HG03135 (cell line): ENCODE measurements at regions not wholly inside any gene's neighbourhood (a gene's known extent, or its start where the extent isn't known, plus 50 kb on each side); places are given as distances from the start of the nearest gene placed in this dataset.
"Not testable (repeated sequence)": the region's sequence is repeated elsewhere in the genome, so short reads cannot be mapped to it uniquely, and the experiment has no call there.

Source experiments
- ATAC-seq: cut with Tn5 transposase; IDR thresholded peaks from one replicate; pipeline ENCODE4 v1.9.1; 2021; ENCODE audit warnings: mild to moderate bottlenecking, moderate library complexity; ENCODE audit not compliant: unreplicated experiment

- not testable (repeated sequence) for ATAC-seq
Measured at GRCh38 chr21:6428498-6429092, 4092.8 kb upstream of the TPTE start.

- not testable (repeated sequence) for ATAC-seq
Measured at GRCh38 chr21:6429924-6430323, 4091.5 kb upstream of the TPTE start.

- ATAC-seq = not testable (repeated sequence)
Measured at GRCh38 chr21:6433149-6433548, 4088.2 kb upstream of the TPTE start.

- ATAC-seq = not testable (repeated sequence)
Measured at GRCh38 chr21:6436205-6436604, 4085.2 kb upstream of the TPTE start.

GRCh38 chr21:6436971-6437833, 4084.2 kb upstream of the TPTE start:
- not testable (repeated sequence) for ATAC-seq

- not testable (repeated sequence) for ATAC-seq
Measured at GRCh38 chr21:6437834-6438187, 4083.6 kb upstream of the TPTE start.

GRCh38 chr21:6439058-6439457, 4082.3 kb upstream of the TPTE start:
- not testable (repeated sequence) for ATAC-seq

- not testable (repeated sequence) for ATAC-seq
Measured at GRCh38 chr21:6454648-6455340, 4066.6 kb upstream of the TPTE start.

- ATAC-seq = not testable (repeated sequence)
Measured at GRCh38 chr21:6456011-6456661, 4065.2 kb upstream of the TPTE start.

- not testable (repeated sequence) for ATAC-seq
Measured at GRCh38 chr21:6459761-6460160, 4061.6 kb upstream of the TPTE start.

GRCh38 chr21:6461358-6461757, 4060.0 kb upstream of the TPTE start:
- ATAC-seq = not testable (repeated sequence)

- not testable (repeated sequence) for ATAC-seq
Measured at GRCh38 chr21:6464419-6464818, 4057.0 kb upstream of the TPTE start.

GRCh38 chr21:6466081-6466698, 4055.2 kb upstream of the TPTE start:
- not testable (repeated sequence) for ATAC-seq

- ATAC-seq = not testable (repeated sequence)
Measured at GRCh38 chr21:6466707-6467106, 4054.7 kb upstream of the TPTE start.

GRCh38 chr21:6467189-6467774, 4054.1 kb upstream of the TPTE start:
- ATAC-seq = not testable (repeated sequence)

- not testable (repeated sequence) for ATAC-seq
Measured at GRCh38 chr21:6467907-6468306, 4053.5 kb upstream of the TPTE start.

GRCh38 chr21:6468331-6468860, 4053.0 kb upstream of the TPTE start:
- not testable (repeated sequence) for ATAC-seq

GRCh38 chr21:6474250-6474968, 4047.0 kb upstream of the TPTE start:
- not testable (repeated sequence) for ATAC-seq

- not testable (repeated sequence) for ATAC-seq
Measured at GRCh38 chr21:6481116-6481515, 4040.3 kb upstream of the TPTE start.
